GM23338 (cell line): ENCODE measurements at regions not wholly inside any gene's neighbourhood (a gene's known extent, or its start where the extent isn't known, plus 50 kb on each side); places are given as distances from the start of the nearest gene placed in this dataset.

Experiments
- ATAC-seq: fragments of 200-7000 bp; cut with Tn5 transposase; 3 replicates; pipeline ENCODE4 v1.9.1; 2020
- DNase-seq: peaks from one replicate; pipeline ENCODE4 v3.0.0-alpha.2; 2015; ENCODE audit warnings: low spot score
- H2AFZ ChIP-seq: fragments of 200-600 bp; sonication (generic); 2 replicates; pipeline ENCODE4 v1.8.0; 2016; ENCODE audit warnings: antibody characterized with exemption, mild to moderate bottlenecking, moderate library complexity
- H3F3A ChIP-seq: fragments of 200-600 bp; sonication (generic); replicated peaks from 2 replicates; pipeline ENCODE4 v1.8.0; 2017; ENCODE audit warnings: antibody characterized with exemption, mixed run types, low read depth
- H3K27ac ChIP-seq: fragments of 200-600 bp; sonication (generic); 2 replicates; pipeline ENCODE4 v1.6.1; 2016; ENCODE audit warnings: low read depth
- H3K27me3 ChIP-seq: fragments of 200-600 bp; sonication (generic); 2 replicates; pipeline ENCODE4 v1.8.0; 2016; ENCODE audit warnings: mild to moderate bottlenecking, mixed run types, moderate library complexity; ENCODE audit not compliant: insufficient read depth
- H3K36me3 ChIP-seq: fragments of 200-600 bp; sonication (generic); 2 replicates; pipeline ENCODE4 v1.8.0; 2016; ENCODE audit warnings: mild to moderate bottlenecking; ENCODE audit not compliant: insufficient read depth
- H3K4me1 ChIP-seq: fragments of 200-600 bp; sonication (generic); 2 replicates; pipeline ENCODE4 v1.8.0; 2016; ENCODE audit warnings: mild to moderate bottlenecking, moderate library complexity; ENCODE audit not compliant: insufficient read depth
- H3K4me2 ChIP-seq: fragments of 200-600 bp; sonication (generic); 2 replicates; pipeline ENCODE4 v1.7.1; 2017; ENCODE audit warnings: mixed run types
- H3K4me3 ChIP-seq: fragments of 200-600 bp; sonication (generic); 2 replicates; pipeline ENCODE4 v1.6.1; 2016; ENCODE audit warnings: mixed run types
- H3K79me2 ChIP-seq: fragments of 200-600 bp; sonication (generic); replicated peaks from 2 replicates; pipeline ENCODE4 v1.8.0; 2017; ENCODE audit warnings: mild to moderate bottlenecking; ENCODE audit not compliant: insufficient read depth
- H3K9me2 ChIP-seq: fragments of 200-600 bp; sonication (generic); 2 replicates; pipeline ENCODE4 v1.8.0; 2017; ENCODE audit not compliant: insufficient read depth
- H4K20me1 ChIP-seq: fragments of 200-600 bp; sonication (generic); replicated peaks from 2 replicates; pipeline ENCODE4 v1.8.0; 2017; ENCODE audit warnings: mild to moderate bottlenecking; ENCODE audit not compliant: insufficient read depth
- H3K27ac Mint-ChIP-seq: 2 replicates; pipeline ENCODE4 v1.8.0; 2020; ENCODE audit warnings: inconsistent platforms, mild to moderate bottlenecking, moderate library complexity, mixed read lengths
- H3K27me3 Mint-ChIP-seq: 3 replicates; pipeline ENCODE4 v1.8.0; 2022; ENCODE audit warnings: low read depth, mild to moderate bottlenecking, moderate library complexity, mixed read lengths, inconsistent platforms; ENCODE audit not compliant: insufficient read depth, poor library complexity
- H3K36me3 Mint-ChIP-seq: 3 replicates; pipeline ENCODE4 v1.8.0; 2021; ENCODE audit warnings: low read depth, mild to moderate bottlenecking, inconsistent platforms, moderate library complexity, mixed read lengths
- H3K4me1 Mint-ChIP-seq: 3 replicates; pipeline ENCODE4 v1.8.0; 2020; ENCODE audit warnings: mild to moderate bottlenecking, inconsistent platforms, mixed read lengths
- H3K4me3 Mint-ChIP-seq: 3 replicates; pipeline ENCODE4 v1.8.0; 2021; ENCODE audit warnings: moderate library complexity, mild to moderate bottlenecking, inconsistent platforms, mixed read lengths
- H3K9me3 Mint-ChIP-seq: 3 replicates; pipeline ENCODE4 v1.8.0; 2020; ENCODE audit warnings: moderate library complexity, mild to moderate bottlenecking, inconsistent platforms, mixed read lengths
- CREB1 ChIP-seq: fragments of 250-450 bp; sonication (Bioruptor Pico); IDR thresholded peaks from 2 replicates; pipeline ENCODE4 v1.5.0; 2020; ENCODE audit warnings: low read depth, mild to moderate bottlenecking, moderate library complexity
- CTCF ChIP-seq, 2 experiments: fragments of 200-600 bp in 1 of 2; sonication (generic) in 1 of 2; conservative IDR thresholded peaks; 2 replicates each; pipeline versions ENCODE4 v1.5.1 to v1.6.1; 2016 to 2017; ENCODE audit warnings: antibody characterized with exemption in 2 of 2, low read depth in 2 of 2, mild to moderate bottlenecking in 2 of 2, moderate library complexity in 1 of 2
- ETS1 ChIP-seq: IDR thresholded peaks from 2 replicates; pipeline ENCODE4 v1.6.1; 2016; ENCODE audit warnings: antibody characterized with exemption
- EZH2 ChIP-seq: fragments of 200-600 bp; sonication (generic); IDR thresholded peaks from one replicate; pipeline ENCODE4 v1.8.0; 2017; ENCODE audit warnings: antibody characterized with exemption, mild to moderate bottlenecking, low read depth; ENCODE audit not compliant: unreplicated experiment
- EZH2phosphoT487 ChIP-seq: fragments of 200-600 bp; sonication (generic); IDR thresholded peaks from one replicate; pipeline ENCODE4 v1.8.1; 2018; ENCODE audit warnings: antibody characterized with exemption; ENCODE audit not compliant: unreplicated experiment
- NANOG ChIP-seq: IDR thresholded peaks from 2 replicates; pipeline ENCODE4 v1.6.1; 2016; ENCODE audit warnings: antibody characterized with exemption, borderline replicate concordance
- REST ChIP-seq: IDR thresholded peaks from one replicate; pipeline ENCODE4 v1.6.1; 2018; ENCODE audit warnings: antibody characterized with exemption; ENCODE audit not compliant: unreplicated experiment
- STAT1 ChIP-seq: IDR thresholded peaks from one replicate; pipeline ENCODE4 v1.6.1; 2016; ENCODE audit warnings: antibody characterized with exemption; ENCODE audit not compliant: unreplicated experiment
- ZNF331 ChIP-seq: fragments of 250-450 bp; sonication (Bioruptor Pico); IDR thresholded peaks from 2 replicates; pipeline ENCODE4 v1.5.0; 2020; ENCODE audit warnings: low read depth, mild to moderate bottlenecking, moderate library complexity

- TF ChIP-seq EZH2phosphoT487 (no peak), STAT1 (no peak), NANOG (no peak), REST (no peak), ZNF331 (CRISPR knock-in tag) (no peak), ETS1 (no peak), EZH2 (no peak), CREB1 (CRISPR knock-in tag) (no peak)
These were observed 208.8 kb downstream of the STK31 start (continued) for GRCh38 chr7:23918856-23919255.

DNA sequence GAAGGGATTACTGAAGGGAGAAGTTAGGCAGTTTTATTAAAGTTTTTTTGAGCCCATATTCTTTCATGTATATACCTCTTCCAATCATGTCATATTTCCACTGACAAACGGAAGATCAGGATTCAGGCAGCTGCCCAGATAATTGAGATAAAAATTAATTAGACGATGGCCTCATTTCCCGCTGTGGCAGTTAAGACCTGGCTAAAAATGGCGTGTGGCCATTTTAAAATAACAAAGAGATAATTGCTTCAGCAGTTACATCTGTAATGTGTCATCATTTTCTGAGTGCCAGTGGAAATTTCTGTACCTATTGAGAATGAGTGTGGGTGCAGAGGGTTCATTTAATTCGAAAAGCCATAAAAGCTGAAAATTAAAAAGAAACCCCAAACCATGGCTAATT, 215.1 kb downstream of the STK31 start:
- no peaks in the 10 kb centered on the region for H3K36me3 Mint-ChIP-seq

More for the DNA sequence above, 215.1 kb downstream of the STK31 start:
- Histone ChIP-seq H3K4me2 (no peak overlapping the region), H3F3A (no peaks in the 10 kb centered on the region), H4K20me1 (no peaks in the 10 kb centered on the region), H3K4me1 (peaks cover 23% of the 10 kb centered on the region), H3K9me2 (no peaks in the 10 kb centered on the region), H3K27me3 (no peaks in the 10 kb centered on the region), H2AFZ (no peak overlapping the region), H3K4me3 (no peak overlapping the region), H3K27ac (no peak overlapping the region), H3K36me3 (no peaks in the 10 kb centered on the region), H3K79me2 (no peaks in the 10 kb centered on the region)
- TF ChIP-seq EZH2 (no peak), EZH2phosphoT487 (no peak), CTCF (conservative IDR thresholded peaks at IDR 0.05; ENCODE audit: low read depth in 2 of 2) (no peak), ETS1 (no peak)
- no peak overlapping the region for H3K4me3 Mint-ChIP-seq
- ATAC-seq (no peak), DNase-seq (no peak)
- H3K9me3 Mint-ChIP-seq, result no peaks in the 10 kb centered on the region
- H3K4me1 Mint-ChIP-seq, result peaks cover 12% of the 10 kb centered on the region
- H3K27me3 Mint-ChIP-seq, result peaks cover 6% of the 10 kb centered on the region
- H3K27ac Mint-ChIP-seq, result peak overlapping the region; percentile 26; the same call in 1 of the 2 replicates
